Aorta (tissue), 5 donors: ENCODE measurements at regions not wholly inside any gene's neighbourhood (a gene's known extent, or its start where the extent isn't known, plus 50 kb on each side); places are given as distances from the start of the nearest gene placed in this dataset.
"Not testable (repeated sequence)": the region's sequence is repeated elsewhere in the genome, so short reads cannot be mapped to it uniquely, and the experiment has no call there.

Experiments
- ATAC-seq: fragments of 200-7000 bp; cut with Tn5 transposase; one replicate; pipeline ENCODE4 v1.9.1; 2022; ENCODE audit warnings: moderate library complexity; ENCODE audit not compliant: low FRiP score
- DNase-seq, 2 donors: peaks; one replicate each; pipeline ENCODE4 v3.0.0-alpha.2; 2020
- H3K27ac ChIP-seq, 2 donors: one replicate each; pipeline ENCODE4 v1.5.1; 2013; ENCODE audit warnings: low read length in 2 of 2, mild to moderate bottlenecking in 2 of 2, moderate library complexity in 2 of 2, control low read depth in 1 of 2, inconsistent platforms in 1 of 2, low read depth in 1 of 2
- H3K27me3 ChIP-seq, 2 donors: one replicate each; pipeline ENCODE4 v1.6.1; 2013; ENCODE audit warnings: control low read depth in 1 of 2, low read length in 1 of 2, mild to moderate bottlenecking in 1 of 2, moderate library complexity in 1 of 2; ENCODE audit not compliant: insufficient read depth in 2 of 2, control insufficient read depth in 1 of 2
- H3K36me3 ChIP-seq, 2 donors: one replicate each; pipeline ENCODE4 v1.6.1; 2013; ENCODE audit warnings: control low read depth in 1 of 2, low read length in 1 of 2, mild to moderate bottlenecking in 1 of 2; ENCODE audit not compliant: insufficient read depth in 2 of 2, control insufficient read depth in 1 of 2
- H3K4me1 ChIP-seq, 2 donors: one replicate each; pipeline ENCODE4 v1.6.1; 2013; ENCODE audit warnings: low read length in 2 of 2, control low read depth in 1 of 2, mild to moderate bottlenecking in 1 of 2, moderate library complexity in 1 of 2; ENCODE audit not compliant: insufficient read depth in 2 of 2, control insufficient read depth in 1 of 2
- H3K4me3 ChIP-seq, 2 donors: one replicate each; pipeline ENCODE4 v1.5.1; 2013; ENCODE audit warnings: low read length in 2 of 2, control low read depth in 1 of 2, mild to moderate bottlenecking in 1 of 2
- H3K9me3 ChIP-seq: one replicate; pipeline ENCODE4 v1.6.1; 2013; ENCODE audit warnings: mild to moderate bottlenecking, low read length; ENCODE audit not compliant: control insufficient read depth
- WGBS, 2 donors: extraction: QIAGEN DNeasy Blood & Tissue Kit; methylation state at CpG; one replicate each; pipeline ENCODE4 v1.1.7; 2013; 5-methylcytosine and 5-hydroxymethylcytosine counted together
- intact Hi-C, 2 donors: fragments of 100-400 bp; cut with DNase I; formaldehyde crosslinking; loops; one replicate each; pipeline versions ENCODE4 v1.14.2 to v1.15.0; 2022
- donor health status: healthy with polysubstance abuse.
- donor health status: Bipolar disorder and iron deficiency.
- donor health status: DM: no; HTN: no; CAD: no.
- donor health status: DM: no; HTN: no; CAD: no.
- donor health status: DM: yes; HTN: yes; CAD: no.

DNA sequence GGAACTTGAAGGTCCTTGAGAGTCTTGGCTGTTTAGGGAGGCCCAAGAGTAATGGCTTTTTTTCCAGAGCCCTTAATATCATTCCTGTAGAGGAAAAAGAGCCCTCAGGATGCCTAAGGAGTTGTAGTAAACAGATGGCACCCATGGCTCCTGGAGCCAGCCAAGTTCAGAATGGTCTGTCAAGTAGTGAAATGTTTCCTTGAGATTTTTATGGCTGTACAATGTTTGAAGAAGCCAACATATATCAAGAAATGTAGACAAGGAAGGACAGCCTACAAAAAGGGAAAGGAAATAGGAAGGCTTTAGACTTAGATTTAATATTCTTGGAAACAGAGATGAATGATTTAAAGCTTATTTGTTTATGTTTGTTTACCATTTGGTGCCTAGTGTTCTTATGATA is 334.8 kb downstream of the SATB1 start:
- no peaks in the 10 kb centered on the region for H3K36me3 ChIP-seq
- DNase-seq, result no peak

DNA sequence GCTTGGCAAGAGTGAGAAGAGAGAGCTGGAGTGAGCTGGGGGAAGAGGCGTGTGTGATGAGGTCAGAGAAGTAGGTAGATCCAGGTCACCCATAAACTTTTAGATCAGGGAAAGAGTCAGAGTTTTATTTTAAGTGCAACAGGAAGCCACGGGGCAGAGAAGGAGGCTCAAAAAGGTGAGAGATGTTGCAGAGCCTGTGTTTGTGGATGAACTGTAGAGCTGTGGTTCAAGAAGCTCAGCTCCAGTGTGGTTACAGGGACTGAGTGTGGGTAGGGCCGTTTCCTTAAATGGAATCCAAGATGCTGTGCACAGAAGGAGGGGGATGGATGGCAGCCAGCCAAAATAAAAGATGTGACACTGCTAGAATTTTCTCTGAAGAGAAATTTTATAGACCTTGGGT is 337.2 kb downstream of the SATB1 start:
- H3K27me3 ChIP-seq, result no peaks in the 10 kb centered on the region
- no peak for DNase-seq
- no peaks in the 10 kb centered on the region for H3K36me3 ChIP-seq
- H3K27ac ChIP-seq, result no peak overlapping the region
- H3K4me3 ChIP-seq, result no peak overlapping the region
- H3K4me1 ChIP-seq, result peaks cover 0 to 2% of the 10 kb centered on the region in 2 donors
- no peaks in the 10 kb centered on the region for H3K9me3 ChIP-seq
- intact Hi-C loops, result no loop called here
- no peak for ATAC-seq
- 48 to 50% methylated on average over 3 of the region's 3 CpGs for WGBS, 2 donors

More for the DNA sequence above, 334.8 kb downstream of the SATB1 start:
- Histone ChIP-seq H3K27ac (no peak overlapping the region), H3K27me3 (no peaks in the 10 kb centered on the region), H3K4me1 (no peaks in the 10 kb centered on the region), H3K9me3 (no peaks in the 10 kb centered on the region), H3K4me3 (no peak overlapping the region)
- no peak for ATAC-seq
- intact Hi-C loops, result no loop called here

DNA sequence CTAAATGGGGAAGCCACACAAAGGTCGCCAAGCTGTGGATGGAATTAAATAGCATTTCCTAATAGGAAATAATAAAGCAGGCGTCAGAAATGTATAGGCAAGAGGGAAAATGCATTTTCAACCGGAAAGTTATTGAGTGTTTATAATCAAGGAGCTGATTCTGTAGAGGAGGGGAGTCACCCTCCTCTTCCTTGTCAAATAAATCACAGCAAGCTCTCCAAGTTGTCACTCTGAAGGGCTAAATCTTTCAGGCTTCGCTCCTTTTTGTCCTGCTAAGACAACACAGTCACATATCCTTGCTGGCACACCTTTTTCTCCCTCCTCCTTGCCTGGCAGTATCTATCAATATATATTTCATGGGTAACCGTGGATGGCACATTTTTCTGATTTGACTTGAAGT is 338.4 kb downstream of the SATB1 start:
- ATAC-seq (no peak), DNase-seq (no peak)
- Histone ChIP-seq H3K4me3 (no peak overlapping the region), H3K9me3 (no peaks in the 10 kb centered on the region), H3K4me1 (peaks cover 0 to 2% of the 10 kb centered on the region in 2 donors), H3K27me3 (no peaks in the 10 kb centered on the region), H3K27ac (no peak overlapping the region), H3K36me3 (no peaks in the 10 kb centered on the region)
- WGBS, 2 donors, result 34 to 45% methylated on average over 5 of the region's 5 CpGs
- intact Hi-C loops, result no loop called here

DNA sequence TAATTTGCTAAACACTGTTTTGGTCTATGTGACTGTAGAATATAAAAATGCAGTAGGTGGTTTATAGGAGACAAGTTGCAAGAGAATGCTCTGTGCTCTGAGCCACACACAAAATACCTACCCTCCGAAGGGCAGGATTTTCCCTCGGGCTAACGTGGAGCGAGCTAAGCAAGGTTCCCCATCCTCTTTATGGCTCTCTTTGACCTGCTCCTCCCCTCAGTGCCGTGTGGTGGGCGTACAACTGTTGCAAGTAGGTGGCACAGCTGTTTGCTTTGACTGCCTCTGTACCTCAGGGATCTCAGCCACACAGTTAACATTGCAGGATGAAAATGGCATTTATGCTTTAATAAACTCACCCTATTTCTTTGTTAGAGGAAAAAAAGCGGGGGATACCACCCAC is 339.1 kb downstream of the SATB1 start:
- Histone ChIP-seq H3K27me3 (no peaks in the 10 kb centered on the region), H3K36me3 (no peaks in the 10 kb centered on the region), H3K27ac (no peak overlapping the region), H3K4me1 (peaks cover 0 to 2% of the 10 kb centered on the region in 2 donors), H3K9me3 (no peaks in the 10 kb centered on the region), H3K4me3 (no peak overlapping the region)
- 39 to 42% methylated on average over 7 of the region's 7 CpGs for WGBS, 2 donors
- intact Hi-C loops, result no loop called here
- no peak for DNase-seq
- ATAC-seq, result no peak

DNA sequence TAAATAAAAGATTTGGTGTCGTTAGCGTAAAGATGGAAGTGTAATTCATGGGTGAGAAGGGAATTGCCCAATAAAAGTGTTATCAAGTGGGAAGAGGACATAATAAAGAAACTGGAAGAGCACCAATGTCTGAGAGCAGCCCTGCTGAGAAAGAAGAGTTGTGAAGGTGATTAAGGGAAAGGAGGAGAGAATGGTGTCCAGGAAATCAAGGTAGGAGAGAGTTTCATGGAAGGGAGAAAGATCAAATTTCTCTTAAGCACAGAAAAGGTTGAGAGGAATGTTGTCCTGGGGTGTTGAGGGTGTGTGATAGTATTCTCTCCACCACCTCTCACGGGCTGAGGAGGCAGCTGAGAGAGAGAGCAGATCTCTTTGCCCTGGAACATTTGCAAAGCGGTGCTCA is 339.7 kb downstream of the SATB1 start:
- H3K4me3 ChIP-seq, result no peak overlapping the region
- no peak for ATAC-seq
- H3K27me3 ChIP-seq, result no peaks in the 10 kb centered on the region
- H3K36me3 ChIP-seq, result no peaks in the 10 kb centered on the region
- DNase-seq, result no peak
- no peaks in the 10 kb centered on the region for H3K9me3 ChIP-seq
- WGBS, 2 donors, result 69 to 71% methylated on average over 4 of the region's 4 CpGs
- no peak overlapping the region for H3K27ac ChIP-seq
- intact Hi-C loops, result no loop called here
- H3K4me1 ChIP-seq, result peaks cover 0 to 2% of the 10 kb centered on the region in 2 donors

DNA sequence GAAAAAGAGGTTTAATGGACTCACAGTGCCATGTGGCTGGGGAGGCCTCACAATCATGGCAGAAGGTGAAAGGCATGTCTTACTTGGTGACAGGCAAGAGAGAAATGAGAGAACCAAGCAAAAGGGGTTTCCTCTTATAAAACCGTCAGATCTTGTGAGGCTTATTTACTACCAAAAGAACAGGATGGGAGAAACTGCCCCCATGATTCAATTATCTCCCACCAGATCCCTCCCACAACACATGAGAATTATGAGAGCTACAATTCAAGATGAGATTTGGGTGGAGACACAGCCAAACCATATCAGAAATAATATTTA is 340.8 kb upstream of the TBC1D5 start:
- ATAC-seq, intact Hi-C loops: not testable (repeated sequence)
- WGBS, 2 donors, result 86 to 89% methylated on average over 1 of the region's 1 CpG

DNA sequence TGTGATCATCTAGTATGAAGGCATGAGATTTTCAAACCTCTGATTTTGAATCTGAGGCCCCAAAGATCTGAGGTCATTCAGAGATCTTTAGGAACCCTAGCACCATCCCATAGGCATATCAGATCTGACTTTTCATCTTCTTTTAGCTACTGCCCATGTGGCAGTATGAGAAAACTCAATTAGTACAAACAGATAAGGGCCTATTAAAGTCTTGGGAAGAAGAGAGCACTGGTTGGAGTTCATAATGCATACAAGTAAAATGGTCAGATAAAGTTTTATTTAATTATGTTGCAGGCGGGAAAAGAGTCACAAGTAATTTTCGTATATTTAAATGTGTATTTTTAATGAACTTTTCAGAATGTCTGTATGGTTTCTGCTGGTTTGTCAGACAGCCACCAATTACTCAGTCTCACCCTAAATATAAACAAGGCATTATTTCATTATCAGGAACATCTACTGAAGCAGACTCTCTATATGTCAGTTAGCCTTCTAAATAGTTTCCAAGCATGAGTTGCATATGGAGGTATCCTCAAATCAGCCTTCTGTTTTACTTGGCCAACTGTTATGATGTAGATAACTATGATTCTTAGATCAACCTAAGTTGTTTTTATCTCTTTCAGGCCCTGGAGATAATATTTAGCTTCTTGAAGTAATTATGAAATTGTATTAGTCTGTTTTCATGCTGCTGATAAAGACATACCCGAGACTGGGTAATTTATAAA is 340.3 kb upstream of the TBC1D5 start:
- no peak for ATAC-seq

More for the DNA sequence above, 340.8 kb upstream of the TBC1D5 start:
- H3K9me3 ChIP-seq, H3K27me3 ChIP-seq, H3K27ac ChIP-seq, DNase-seq, H3K36me3 ChIP-seq, H3K4me1 ChIP-seq, H3K4me3 ChIP-seq: not testable (repeated sequence)

DNA sequence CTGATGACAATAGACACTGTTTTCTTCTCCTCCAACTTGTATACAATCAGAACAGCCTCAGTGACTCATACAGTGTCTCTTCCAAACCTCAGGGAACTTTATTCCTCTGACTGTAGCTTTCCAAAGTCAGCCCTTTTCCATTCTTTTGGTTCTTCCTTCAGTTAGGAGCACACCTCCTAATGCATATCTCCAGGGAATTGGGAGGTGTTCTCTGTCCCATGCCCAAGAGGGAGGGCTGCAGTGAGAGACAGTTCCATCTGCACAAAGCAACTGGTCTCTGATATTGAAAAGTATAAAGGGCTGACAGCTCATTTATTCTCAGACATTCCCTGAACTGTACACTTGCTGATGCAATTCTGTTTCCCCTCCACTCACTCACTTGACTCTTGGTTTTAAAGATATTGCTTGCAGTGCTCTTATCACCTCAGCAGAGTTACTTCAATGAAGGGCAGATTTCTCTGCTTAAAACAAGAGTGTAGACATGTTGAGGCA is 337.8 kb upstream of the TBC1D5 start:
- ATAC-seq, result no peak

More for the DNA sequence above, 340.3 kb upstream of the TBC1D5 start:
- no peaks in the 10 kb centered on the region for H3K9me3 ChIP-seq
- no peak overlapping the region for H3K4me3 ChIP-seq
- peaks cover 0 to 2% of the 10 kb centered on the region in 2 donors for H3K4me1 ChIP-seq
- no peak for DNase-seq
- no peak overlapping the region for H3K27ac ChIP-seq
- H3K36me3 ChIP-seq, result no peaks in the 10 kb centered on the region
- H3K27me3 ChIP-seq, result no peaks in the 10 kb centered on the region
- intact Hi-C loops, result no loop called here
- WGBS, 2 donors, result 89 to 91% methylated on average over 3 of the region's 3 CpGs

DNA sequence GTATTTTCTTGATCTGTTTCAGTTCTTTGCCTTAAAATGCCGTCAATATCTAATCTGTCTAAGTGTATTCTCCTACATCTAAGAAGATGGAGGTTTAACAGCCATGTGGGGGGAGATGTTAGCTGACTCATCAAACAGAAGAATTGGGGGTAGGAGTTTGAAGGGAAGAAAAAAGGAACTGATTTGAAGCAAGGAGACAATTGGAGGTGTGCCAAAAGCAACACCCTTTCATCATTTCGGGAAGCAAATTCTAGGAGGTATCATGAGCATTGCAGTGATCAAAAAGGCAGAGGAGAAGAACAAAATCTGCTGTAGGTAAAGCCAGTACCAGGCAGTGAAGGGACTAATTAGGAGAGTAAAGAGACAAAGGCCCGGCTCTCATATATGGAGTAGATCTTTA is 337.3 kb upstream of the TBC1D5 start:
- Histone ChIP-seq H3K27ac (no peak overlapping the region), H3K36me3 (no peaks in the 10 kb centered on the region), H3K4me3 (no peak overlapping the region), H3K27me3 (no peaks in the 10 kb centered on the region), H3K4me1 (peaks cover 0 to 2% of the 10 kb centered on the region in 2 donors), H3K9me3 (no peaks in the 10 kb centered on the region)
- DNase-seq (no peak), ATAC-seq (no peak)
- 64 to 67% methylated on average over 3 of the region's 3 CpGs for WGBS, 2 donors
- intact Hi-C loops, result no loop called here

More for the DNA sequence above, 337.8 kb upstream of the TBC1D5 start:
- H3K9me3 ChIP-seq, result no peaks in the 10 kb centered on the region
- no peak overlapping the region for H3K27ac ChIP-seq
- H3K4me3 ChIP-seq, result no peak overlapping the region
- intact Hi-C loops, result no loop called here
- no peaks in the 10 kb centered on the region for H3K36me3 ChIP-seq
- H3K4me1 ChIP-seq, result peaks cover 0 to 2% of the 10 kb centered on the region in 2 donors
- no peaks in the 10 kb centered on the region for H3K27me3 ChIP-seq
- no peak for DNase-seq
